ENCODE measurements at regions not wholly inside any gene's neighbourhood (a gene's known extent, or its start where the extent isn't known, plus 50 kb on each side); places are given as distances from the start of the nearest gene placed in this dataset.

DNA sequence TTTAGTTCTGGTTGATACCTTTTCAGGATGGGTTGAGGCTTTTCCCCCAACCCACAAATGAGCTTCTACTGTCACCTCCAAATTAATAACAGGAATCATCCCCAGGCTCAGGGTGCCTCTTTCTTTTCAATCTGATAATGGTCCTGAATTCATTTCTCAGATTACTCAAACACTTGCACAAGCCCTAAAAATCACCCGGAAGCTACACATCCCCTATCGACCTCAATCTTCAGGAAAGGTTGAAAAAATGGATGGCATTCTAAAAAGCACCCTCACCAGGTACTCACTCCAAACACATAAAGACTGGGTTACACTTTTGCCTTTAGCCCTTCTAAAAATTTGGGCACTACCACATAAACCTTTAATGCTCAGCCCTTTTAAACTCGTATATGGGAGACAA is 79.9 kb downstream of the COQ2 start:
- H3K4me1 ChIP-seq (ENCODE audit: control insufficient read depth, insufficient read depth, low read length) = no peaks in the 10 kb centered on the region
- H3K4me3 ChIP-seq (ENCODE audit: low read depth in 2 of 2, low read length in 2 of 2) = no peak overlapping the region
- no TSS peak for BruUV-seq (replicated peaks)
- CTCF ChIA-PET = no interaction called here
- no peak for TF ChIP-seq SIN3A (IDR thresholded peaks at IDR 0.05; ENCODE audit: borderline replicate concordance, insufficient read depth, low read depth, low read length)
- H3K27me3 ChIP-seq (ENCODE audit: control insufficient read depth, insufficient read depth, low read length) = no peaks in the 10 kb centered on the region
- ATAC-seq (no peak), DNase-seq (ENCODE audit: low read depth, low spot score) (no peak)
- POLR2A ChIA-PET = no interaction called here
- H3K36me3 ChIP-seq (ENCODE audit: control insufficient read depth, insufficient read depth, low read length) = no peaks in the 10 kb centered on the region
- in situ Hi-C loops (cut with HindIII; ENCODE audit: low pct_unique_long_range_greater_than_20kb, low sequenced_read_pairs) = no loop called here
- intact Hi-C loops (cut with micrococcal nuclease; ENCODE audit: unreplicated experiment) = no loop called here
- no peaks in the 10 kb centered on the region for H3K9me3 ChIP-seq (ENCODE audit: control insufficient read depth, insufficient read depth, low read depth, low read length)
- no peak overlapping the region; the same call in 1 of the 2 replicates for H3K27ac ChIP-seq (ENCODE audit: low read length)

DNA sequence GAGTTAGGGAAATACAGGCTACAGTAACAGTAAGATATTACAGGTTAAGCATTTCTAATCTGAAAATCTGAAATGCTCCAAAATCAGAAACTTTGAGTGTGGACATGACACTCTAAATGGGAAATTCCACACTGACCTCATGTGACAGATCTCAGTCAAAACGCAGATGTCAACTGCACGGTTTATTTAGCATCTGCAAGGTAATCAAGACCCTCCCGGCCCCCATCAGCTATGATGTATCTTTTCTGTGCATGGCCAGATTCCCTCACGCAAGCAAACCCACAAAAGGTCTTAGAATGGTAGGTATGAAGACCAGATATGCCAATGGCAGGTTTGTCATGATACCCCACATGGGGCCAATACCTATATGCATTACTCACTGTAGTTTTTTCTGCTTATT is 82.8 kb downstream of the COQ2 start:
- no peaks in the 10 kb centered on the region for H3K27me3 ChIP-seq (ENCODE audit: control insufficient read depth, insufficient read depth, low read length)
- ChIA-PET CTCF (no interaction called here), POLR2A (no interaction called here)
- H3K27ac ChIP-seq (ENCODE audit: low read length) = no peak overlapping the region
- no peaks in the 10 kb centered on the region for H3K4me1 ChIP-seq (ENCODE audit: control insufficient read depth, insufficient read depth, low read length)
- no peak for DNase-seq (ENCODE audit: low read depth, low spot score)
- no TSS peak for BruUV-seq (replicated peaks)
- no peaks in the 10 kb centered on the region for H3K36me3 ChIP-seq (ENCODE audit: control insufficient read depth, insufficient read depth, low read length)
- in situ Hi-C loops (cut with HindIII; ENCODE audit: low pct_unique_long_range_greater_than_20kb, low sequenced_read_pairs) = no loop called here
- ATAC-seq = no peak
- H3K9me3 ChIP-seq (ENCODE audit: control insufficient read depth, insufficient read depth, low read depth, low read length) = no peaks in the 10 kb centered on the region
- H3K4me3 ChIP-seq (ENCODE audit: low read depth in 2 of 2, low read length in 2 of 2) = no peak overlapping the region
- intact Hi-C loops (cut with micrococcal nuclease; ENCODE audit: unreplicated experiment) = no loop called here
- TF ChIP-seq POLR2AphosphoS5 (IDR thresholded peaks at IDR 0.05; ENCODE audit: low read depth, low read length) (no peak), TCF7L2 (IDR thresholded peaks at IDR 0.05; ENCODE audit: low read depth, low read length) (no peak), SIN3A (IDR thresholded peaks at IDR 0.05; ENCODE audit: borderline replicate concordance, insufficient read depth, low read depth, low read length) (no peak)
- TF ChIP-seq, protein P1, sequence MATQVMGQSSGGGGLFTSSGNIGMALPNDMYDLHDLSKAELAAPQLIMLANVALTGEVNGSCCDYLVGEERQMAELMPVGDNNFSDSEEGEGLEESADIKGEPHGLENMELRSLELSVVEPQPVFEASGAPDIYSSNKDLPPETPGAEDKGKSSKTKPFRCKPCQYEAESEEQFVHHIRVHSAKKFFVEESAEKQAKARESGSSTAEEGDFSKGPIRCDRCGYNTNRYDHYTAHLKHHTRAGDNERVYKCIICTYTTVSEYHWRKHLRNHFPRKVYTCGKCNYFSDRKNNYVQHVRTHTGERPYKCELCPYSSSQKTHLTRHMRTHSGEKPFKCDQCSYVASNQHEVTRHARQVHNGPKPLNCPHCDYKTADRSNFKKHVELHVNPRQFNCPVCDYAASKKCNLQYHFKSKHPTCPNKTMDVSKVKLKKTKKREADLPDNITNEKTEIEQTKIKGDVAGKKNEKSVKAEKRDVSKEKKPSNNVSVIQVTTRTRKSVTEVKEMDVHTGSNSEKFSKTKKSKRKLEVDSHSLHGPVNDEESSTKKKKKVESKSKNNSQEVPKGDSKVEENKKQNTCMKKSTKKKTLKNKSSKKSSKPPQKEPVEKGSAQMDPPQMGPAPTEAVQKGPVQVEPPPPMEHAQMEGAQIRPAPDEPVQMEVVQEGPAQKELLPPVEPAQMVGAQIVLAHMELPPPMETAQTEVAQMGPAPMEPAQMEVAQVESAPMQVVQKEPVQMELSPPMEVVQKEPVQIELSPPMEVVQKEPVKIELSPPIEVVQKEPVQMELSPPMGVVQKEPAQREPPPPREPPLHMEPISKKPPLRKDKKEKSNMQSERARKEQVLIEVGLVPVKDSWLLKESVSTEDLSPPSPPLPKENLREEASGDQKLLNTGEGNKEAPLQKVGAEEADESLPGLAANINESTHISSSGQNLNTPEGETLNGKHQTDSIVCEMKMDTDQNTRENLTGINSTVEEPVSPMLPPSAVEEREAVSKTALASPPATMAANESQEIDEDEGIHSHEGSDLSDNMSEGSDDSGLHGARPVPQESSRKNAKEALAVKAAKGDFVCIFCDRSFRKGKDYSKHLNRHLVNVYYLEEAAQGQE (IDR thresholded peaks at IDR 0.05; ENCODE audit: insufficient read depth in 1 of 2, low read depth in 2 of 2, low read length in 1 of 2) = no peak
- TF ChIP-seq, protein P2, sequence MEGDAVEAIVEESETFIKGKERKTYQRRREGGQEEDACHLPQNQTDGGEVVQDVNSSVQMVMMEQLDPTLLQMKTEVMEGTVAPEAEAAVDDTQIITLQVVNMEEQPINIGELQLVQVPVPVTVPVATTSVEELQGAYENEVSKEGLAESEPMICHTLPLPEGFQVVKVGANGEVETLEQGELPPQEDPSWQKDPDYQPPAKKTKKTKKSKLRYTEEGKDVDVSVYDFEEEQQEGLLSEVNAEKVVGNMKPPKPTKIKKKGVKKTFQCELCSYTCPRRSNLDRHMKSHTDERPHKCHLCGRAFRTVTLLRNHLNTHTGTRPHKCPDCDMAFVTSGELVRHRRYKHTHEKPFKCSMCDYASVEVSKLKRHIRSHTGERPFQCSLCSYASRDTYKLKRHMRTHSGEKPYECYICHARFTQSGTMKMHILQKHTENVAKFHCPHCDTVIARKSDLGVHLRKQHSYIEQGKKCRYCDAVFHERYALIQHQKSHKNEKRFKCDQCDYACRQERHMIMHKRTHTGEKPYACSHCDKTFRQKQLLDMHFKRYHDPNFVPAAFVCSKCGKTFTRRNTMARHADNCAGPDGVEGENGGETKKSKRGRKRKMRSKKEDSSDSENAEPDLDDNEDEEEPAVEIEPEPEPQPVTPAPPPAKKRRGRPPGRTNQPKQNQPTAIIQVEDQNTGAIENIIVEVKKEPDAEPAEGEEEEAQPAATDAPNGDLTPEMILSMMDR (IDR thresholded peaks at IDR 0.05) = no peak

DNA sequence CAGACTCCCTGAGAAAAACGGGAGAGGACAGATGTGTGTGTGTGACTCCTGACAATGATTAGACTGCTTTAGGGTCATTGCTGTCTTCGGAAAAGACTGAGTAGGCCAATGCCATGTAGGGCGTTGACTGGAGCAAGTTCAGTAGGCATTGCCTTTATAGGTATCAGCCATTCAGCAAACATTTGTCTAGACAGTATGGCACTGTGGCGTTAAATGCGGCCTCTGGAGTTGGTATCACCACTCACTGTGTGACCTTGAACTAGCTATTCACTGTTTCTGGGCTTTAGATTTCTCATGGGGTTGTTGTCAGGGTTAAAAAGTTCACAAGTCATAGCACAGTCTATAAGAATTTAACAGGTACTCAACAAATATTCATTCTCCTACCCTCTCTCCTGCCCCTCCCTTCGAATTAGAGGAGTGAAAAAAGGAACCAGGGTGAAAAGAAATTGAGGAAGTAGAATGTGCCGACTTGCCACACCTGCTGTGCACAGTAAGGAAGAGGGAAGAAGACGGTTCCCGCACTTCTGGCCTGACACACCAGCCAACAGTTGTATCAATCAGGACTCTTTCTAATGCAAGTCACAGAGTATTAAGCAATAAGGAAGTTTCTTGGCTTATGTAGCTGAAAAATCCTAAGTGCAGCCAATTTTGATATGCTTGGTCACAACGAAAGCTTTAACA is 83.2 kb upstream of the PLAC8 start:
- TF ChIP-seq POLR2AphosphoS5 (IDR thresholded peaks at IDR 0.05; ENCODE audit: low read depth, low read length) (no peak), TCF7L2 (IDR thresholded peaks at IDR 0.05; ENCODE audit: low read depth, low read length) (no peak), SIN3A (IDR thresholded peaks at IDR 0.05; ENCODE audit: borderline replicate concordance, insufficient read depth, low read depth, low read length) (no peak)
- TF ChIP-seq, protein P2 (IDR thresholded peaks at IDR 0.05) = no peak
- TF ChIP-seq, protein P1 (IDR thresholded peaks at IDR 0.05; ENCODE audit: insufficient read depth in 1 of 2, low read depth in 2 of 2, low read length in 1 of 2) = no peak
- no peaks in the 10 kb centered on the region for H3K4me1 ChIP-seq (ENCODE audit: control insufficient read depth, insufficient read depth, low read length)
- H3K27ac ChIP-seq (ENCODE audit: low read length) = peak overlapping the region; percentile 39; the same call in 1 of the 2 replicates
- no peak overlapping the region for H3K4me3 ChIP-seq (ENCODE audit: low read depth in 2 of 2, low read length in 2 of 2)
- in situ Hi-C loops (cut with HindIII; ENCODE audit: low pct_unique_long_range_greater_than_20kb, low sequenced_read_pairs) (no loop called here), intact Hi-C loops (cut with micrococcal nuclease; ENCODE audit: unreplicated experiment) (no loop called here)
- ChIA-PET CTCF (no interaction called here), POLR2A (no interaction called here)
- no TSS peak for BruUV-seq (replicated peaks)
- H3K9me3 ChIP-seq (ENCODE audit: control insufficient read depth, insufficient read depth, low read depth, low read length) = no peaks in the 10 kb centered on the region
- no peaks in the 10 kb centered on the region for H3K27me3 ChIP-seq (ENCODE audit: control insufficient read depth, insufficient read depth, low read length)
- ATAC-seq = no peak
- no peak for DNase-seq (ENCODE audit: low read depth, low spot score)
- H3K36me3 ChIP-seq (ENCODE audit: control insufficient read depth, insufficient read depth, low read length) = no peaks in the 10 kb centered on the region

Measured in Panc1 (cell line).